WTC11 (cell line): ENCODE measurements at regions not wholly inside any gene's neighbourhood (a gene's known extent, or its start where the extent isn't known, plus 50 kb on each side); places are given as distances from the start of the nearest gene placed in this dataset.

Source experiments
- AR ChIP-seq: fragments of 250-450 bp; sonication (Bioruptor Pico); IDR thresholded peaks from 2 replicates; pipeline ENCODE4 v1.9.0; 2021; ENCODE audit warnings: mild to moderate bottlenecking
- ATF3 ChIP-seq: sonication (generic); formaldehyde crosslinking; conservative IDR thresholded peaks from 2 replicates; pipeline ENCODE4 v1.8.1; 2022; ENCODE audit warnings: mild to moderate bottlenecking, missing genetic modification reagents
- CTCF ChIP-seq: fragments of 200-600 bp; IDR thresholded peaks from 2 replicates; pipeline ENCODE4 v1.8.0; 2022; ENCODE audit warnings: antibody characterized with exemption
- NFATC4 ChIP-seq: fragments of 250-450 bp; sonication (Bioruptor Pico); IDR thresholded peaks from 2 replicates; pipeline ENCODE4 v1.9.0; 2021; ENCODE audit warnings: mild to moderate bottlenecking
- NFE2L1 ChIP-seq: sonication (generic); formaldehyde crosslinking; IDR thresholded peaks from 2 replicates; pipeline ENCODE4 v1.8.1; 2023; ENCODE audit warnings: missing genetic modification reagents
- NFYB ChIP-seq: sonication (generic); formaldehyde crosslinking; conservative IDR thresholded peaks from 2 replicates; pipeline ENCODE4 v1.8.0; 2022; ENCODE audit warnings: low read depth, missing genetic modification reagents
- SP1 ChIP-seq: sonication (generic); formaldehyde crosslinking; conservative IDR thresholded peaks from 2 replicates; pipeline ENCODE4 v1.8.1; 2022; ENCODE audit warnings: missing genetic modification reagents
- TEAD4 ChIP-seq: sonication (generic); formaldehyde crosslinking; IDR thresholded peaks from 2 replicates; pipeline ENCODE4 v1.8.0; 2022; ENCODE audit warnings: mild to moderate bottlenecking, missing genetic modification reagents
- ZNF138 ChIP-seq: sonication (generic); formaldehyde crosslinking; conservative IDR thresholded peaks from 2 replicates; pipeline ENCODE4 v1.8.1; 2022; ENCODE audit warnings: mild to moderate bottlenecking, moderate library complexity, missing genetic modification reagents
- ZNF317 ChIP-seq: sonication (generic); formaldehyde crosslinking; IDR thresholded peaks from 2 replicates; pipeline ENCODE4 v1.8.1; 2023; ENCODE audit warnings: low read depth, mild to moderate bottlenecking, moderate library complexity, missing genetic modification reagents, borderline replicate concordance

GRCh38 chr4:27117453-27117852 is 256.8 kb downstream of the STIM2 start:
- no peak for TF ChIP-seq ZNF138
- no peak for TF ChIP-seq CTCF
- TF ChIP-seq AR (CRISPR knock-in tag) = no peak
- TF ChIP-seq SP1 (CRISPR knock-in tag) = no peak
- no peak for TF ChIP-seq TEAD4 (CRISPR knock-in tag)
- no peak for TF ChIP-seq NFATC4 (CRISPR knock-in tag)
- TF ChIP-seq NFE2L1 (CRISPR knock-in tag) = no peak
- TF ChIP-seq ATF3 = no peak
- no peak for TF ChIP-seq NFYB (CRISPR knock-in tag)
- no peak for TF ChIP-seq ZNF317
